Hypothalamus (tissue), 51 donors: ENCODE measurements at regions not wholly inside any gene's neighbourhood (a gene's known extent, or its start where the extent isn't known, plus 50 kb on each side); places are given as distances from the start of the nearest gene placed in this dataset.

Experiments used
- DNase-seq, 51 donors: peaks; one replicate each; lab custom pipeline; 2025; lab: John Stamatoyannopoulos, UW

DNA sequence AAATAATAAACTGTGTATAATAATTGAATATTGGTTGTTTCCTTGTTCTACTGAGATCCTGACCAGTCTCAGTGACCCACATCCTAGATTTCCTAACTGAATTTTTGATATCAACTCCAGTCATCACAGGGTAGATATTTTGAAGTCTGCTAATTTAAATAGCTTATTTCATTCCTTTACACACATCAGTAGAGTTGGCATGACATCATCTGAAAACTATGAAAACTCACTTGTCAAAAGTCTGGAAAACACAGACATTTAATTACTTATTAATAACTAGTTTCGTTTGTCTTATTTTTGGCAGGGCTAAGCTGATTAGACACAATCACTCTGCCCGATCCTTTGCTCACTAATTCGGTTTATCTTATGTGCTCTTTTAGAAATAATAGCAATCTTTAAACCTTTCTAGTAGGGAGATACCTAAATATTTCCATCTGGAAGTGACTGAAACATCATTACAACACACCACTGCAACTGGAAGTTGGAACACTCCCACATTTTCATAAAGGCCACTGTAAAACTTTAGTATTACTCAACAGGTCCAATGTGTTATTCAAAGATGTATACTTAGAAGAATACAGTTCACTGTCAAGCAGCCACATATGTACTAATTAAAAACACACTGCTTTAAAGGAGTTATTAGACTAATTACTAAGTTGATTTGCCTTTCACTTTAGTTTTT, 198.4 kb upstream of the ZNF717 start:
- no peak for DNase-seq

DNA sequence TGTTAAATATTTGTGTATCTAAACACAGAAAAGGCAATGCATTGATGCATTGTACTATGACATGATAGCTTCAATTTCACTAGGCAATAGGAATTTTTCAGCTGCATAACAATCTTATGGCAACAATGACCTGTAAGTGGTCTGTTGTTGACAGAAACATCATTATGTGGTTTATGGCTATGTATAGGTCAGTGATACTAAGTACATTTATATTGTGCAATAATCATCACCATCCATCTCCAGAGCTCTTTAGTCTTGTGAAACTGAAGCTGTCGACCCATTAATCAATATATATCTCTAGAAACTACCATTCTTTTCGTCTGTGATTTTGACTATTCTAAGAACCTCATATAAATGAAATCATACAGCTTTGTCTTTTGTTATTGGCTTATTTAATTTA, 200.1 kb upstream of the ZNF717 start:
- DNase-seq: no peak

DNA sequence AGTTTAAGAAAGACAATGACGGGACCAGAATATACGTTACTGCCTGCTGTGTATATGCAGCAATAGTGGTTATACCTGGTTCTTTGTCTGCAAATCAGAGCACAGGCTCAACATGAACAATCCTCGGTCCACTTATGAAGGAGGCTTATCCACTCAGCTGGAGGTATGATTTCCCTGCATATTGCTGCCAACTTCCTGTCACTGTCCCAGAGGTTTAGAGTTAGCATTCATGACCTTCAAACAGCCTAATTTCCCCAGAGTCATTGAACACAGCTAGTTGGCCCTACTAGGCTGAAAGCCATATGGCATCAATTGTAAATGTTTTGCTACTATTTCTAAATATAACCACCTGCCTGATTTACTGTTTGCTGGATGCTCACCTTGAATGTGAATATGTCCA, 224.9 kb upstream of the ZNF717 start:
- no peak for DNase-seq

DNA sequence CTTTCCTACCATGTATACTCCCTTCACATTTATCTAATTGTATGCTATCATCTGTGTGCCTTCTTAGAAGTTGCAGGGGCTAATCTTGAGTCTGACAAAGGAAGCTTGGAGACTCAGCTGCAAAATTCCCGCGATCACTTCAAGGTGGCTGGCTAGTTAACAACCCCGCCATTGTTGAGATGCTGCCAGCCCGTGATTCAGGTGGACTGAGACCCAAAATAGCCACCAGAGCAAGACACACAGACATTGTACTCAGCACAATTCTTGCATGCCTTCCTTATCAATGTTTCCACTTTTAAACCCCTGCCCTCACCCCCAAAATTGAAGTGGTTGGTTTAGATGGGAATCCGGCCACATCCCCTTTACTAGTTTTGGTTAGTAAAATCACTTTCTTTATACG, 225.8 kb upstream of the ZNF717 start:
- DNase-seq: no peak

DNA sequence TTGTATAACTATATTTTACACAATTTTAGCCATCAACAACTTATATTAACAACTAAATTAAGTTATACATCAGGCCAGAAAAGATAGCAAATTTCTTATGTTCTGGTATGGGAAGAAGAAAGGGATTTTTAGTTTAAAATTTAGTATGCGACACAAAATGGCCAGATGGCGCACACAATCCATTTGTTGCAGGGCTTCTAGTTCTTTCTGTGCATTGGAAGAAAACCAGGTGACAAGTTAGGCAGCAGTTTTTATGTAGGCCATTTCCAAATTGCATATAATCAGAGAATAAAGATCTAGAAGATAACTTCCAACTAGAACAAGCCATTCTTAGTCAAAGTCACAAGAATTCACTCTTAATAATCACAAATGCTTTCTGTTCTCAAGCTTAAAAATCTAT, 230.1 kb upstream of the ZNF717 start:
- no peak for DNase-seq

DNA sequence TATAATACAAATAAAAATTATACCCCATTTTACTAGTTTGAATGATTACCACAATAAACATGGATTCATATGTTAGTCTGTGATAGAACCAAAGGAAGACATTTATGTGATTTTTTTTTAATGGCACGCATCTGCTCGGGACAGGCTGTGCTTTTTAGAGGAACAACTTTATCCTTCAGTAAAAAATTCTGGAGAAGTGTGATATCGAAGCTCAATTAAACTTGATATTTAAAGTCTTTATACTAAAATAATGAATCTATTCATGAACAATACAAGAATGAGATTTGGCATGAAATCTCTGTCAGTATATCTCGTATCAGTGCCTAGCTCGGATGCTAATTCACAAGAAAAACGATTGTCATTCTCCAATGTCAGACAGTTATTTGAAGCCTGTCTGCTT, 230.8 kb upstream of the ZNF717 start:
- no peak for DNase-seq

DNA sequence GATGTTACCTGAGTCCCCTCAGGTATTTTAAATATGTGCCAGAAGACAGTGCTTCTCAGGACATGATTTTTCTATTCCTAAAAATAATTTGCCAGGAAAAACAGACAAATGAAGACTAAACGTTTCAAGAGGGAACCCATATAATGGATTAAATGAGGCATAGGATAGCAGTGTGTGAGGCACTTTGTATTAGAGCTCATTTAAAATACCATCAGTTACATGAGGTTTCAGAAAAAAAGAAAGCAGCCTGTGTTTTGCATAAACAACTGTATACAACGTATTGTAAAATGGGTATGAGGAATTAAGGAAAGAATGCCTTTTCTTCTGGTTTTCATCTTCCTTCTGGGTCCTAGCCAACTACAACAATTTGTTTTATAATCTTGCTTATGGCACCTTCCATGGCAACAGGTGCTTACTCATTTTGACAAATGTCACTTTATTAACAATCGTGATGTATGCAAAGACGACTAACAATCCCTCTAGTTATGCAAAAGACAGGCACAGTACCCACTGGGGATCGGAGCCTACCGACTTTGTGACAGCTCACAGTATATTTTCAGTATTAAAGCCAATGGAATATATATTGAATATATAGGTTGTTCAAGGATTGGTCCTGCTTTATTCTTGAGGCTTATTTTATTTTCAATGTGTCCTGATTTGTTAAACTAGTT, 231.6 kb upstream of the ZNF717 start:
- no peak for DNase-seq

DNA sequence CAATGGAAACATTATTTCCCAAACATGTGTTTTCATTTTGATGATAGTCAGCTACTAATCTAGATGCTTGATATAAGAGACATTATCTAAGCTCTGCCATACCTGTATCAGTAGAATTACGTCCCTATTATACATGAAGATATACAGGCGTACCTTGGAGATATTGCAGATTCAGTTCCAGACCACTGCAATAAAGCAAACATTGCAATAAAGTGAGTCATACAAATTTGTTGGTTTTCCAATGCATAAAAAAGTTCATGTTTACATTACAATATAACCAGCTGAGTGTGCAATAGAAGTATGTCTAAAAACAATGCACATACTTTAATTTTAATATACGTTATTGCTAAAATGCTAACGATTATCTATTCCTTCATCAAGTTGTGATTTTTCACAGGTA, 236.0 kb upstream of the ZNF717 start:
- no peak for DNase-seq

DNA sequence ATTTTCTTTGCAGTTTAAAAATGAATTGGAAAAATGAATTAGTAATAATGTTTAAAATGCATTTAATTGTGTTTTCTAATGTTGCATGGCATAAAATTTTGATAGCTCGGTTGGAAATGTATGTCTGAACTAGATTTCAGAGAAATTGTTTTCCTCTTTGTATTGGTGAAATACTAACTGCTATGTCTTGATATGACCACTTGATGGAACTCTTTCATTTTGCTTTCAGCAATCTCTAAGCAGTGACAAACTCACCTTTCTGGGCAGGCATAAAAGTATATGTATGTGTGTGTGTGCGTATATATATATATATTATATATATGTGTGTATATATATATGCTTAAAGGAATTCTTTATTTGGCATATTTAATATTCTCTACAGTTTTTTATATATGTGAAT, 239.3 kb upstream of the ZNF717 start:
- DNase-seq: no peak

DNA sequence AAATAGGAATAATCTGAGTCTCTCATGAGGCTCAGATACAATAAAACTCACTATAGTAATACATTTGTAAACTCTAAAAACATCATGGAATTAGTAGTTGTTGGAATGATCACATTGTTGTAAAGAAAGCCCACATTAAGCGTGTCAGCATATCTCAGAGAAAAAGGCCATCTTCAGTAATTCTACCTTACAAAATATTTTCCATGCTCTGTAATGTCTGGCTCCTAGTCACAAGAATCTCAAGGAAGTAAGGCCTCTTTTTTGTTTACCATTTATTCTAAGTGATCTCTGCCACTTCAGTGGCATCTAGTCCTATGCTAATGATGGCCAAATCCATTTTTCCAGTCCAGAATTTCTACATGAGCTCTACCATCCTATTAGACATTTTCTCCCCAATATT, 240.2 kb upstream of the ZNF717 start:
- no peak for DNase-seq

DNA sequence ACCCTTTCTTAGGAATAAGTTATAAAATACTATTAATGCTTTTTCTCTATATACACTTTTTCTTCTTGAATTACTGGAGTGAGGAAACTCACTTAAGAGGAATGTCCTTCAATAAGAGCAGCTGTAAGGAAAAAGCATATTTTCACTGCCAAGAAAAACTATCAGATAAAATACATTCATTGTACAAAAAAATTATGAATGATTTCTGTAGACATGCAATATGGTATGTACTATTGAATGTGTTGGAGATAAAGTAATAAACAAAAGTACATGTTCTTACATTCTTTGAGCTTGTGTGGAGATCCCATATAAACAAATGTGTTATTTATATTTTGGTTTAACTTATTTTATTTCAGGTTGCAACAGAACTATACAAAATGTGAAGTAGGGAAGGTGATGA, 241.0 kb upstream of the ZNF717 start:
- no peak for DNase-seq

DNA sequence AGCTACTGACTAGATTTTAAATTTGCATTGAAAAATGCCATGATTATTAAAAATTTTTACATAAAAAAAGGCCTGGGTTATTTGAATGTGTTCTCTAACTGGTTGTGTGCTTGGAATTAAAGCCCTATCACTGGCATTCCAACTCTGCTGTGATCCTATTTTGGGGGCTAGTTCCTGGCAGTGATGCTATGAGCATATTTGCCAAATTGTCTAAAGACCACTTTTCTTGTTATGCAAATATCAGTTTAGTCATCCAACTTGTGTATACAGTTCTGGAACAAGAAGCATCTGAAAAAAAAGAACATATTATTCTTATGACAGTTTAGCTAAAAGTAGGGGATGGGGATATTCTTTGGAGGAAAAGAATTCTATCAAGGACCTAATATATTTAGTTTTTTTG, 243.4 kb upstream of the ZNF717 start:
- no peak for DNase-seq

DNA sequence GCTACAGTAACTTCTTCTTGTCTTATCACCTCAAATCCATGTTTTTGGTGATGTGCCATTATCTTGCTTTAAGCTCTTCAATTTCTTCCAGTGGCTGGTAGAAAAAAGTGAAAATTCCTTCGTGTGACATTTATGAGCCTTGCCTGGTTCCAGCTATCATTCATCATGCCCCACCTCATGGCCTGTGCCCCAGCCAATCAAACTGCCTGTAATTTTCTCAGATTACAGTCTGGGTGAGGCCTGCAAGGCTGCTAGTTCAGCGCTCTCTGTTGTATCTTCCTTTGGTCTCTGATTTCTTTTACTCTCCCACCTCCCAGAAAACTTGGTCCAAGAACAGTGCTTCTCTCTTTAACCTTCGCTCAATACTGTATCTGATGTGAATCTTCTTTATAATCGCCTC, 249.3 kb upstream of the ZNF717 start:
- DNase-seq: no peak

DNA sequence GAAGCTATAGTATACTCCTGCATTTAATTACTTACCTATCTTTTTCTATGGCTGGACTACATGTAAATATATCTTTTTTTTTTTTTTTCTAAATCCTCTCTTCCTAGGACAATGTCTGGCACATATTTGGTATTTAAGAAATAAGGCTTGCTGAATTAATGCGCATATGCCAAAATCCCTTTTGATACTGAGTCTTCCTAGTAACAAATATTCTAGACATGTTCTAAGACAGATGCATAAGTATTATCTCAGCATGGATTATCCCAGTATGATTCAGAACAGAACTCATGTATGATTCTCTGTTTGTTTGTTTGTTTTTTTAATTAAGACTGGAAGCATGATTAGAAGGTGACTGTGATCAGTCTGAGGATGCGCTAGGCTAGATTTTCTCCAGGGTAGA, 249.8 kb upstream of the ZNF717 start:
- DNase-seq: no peak

DNA sequence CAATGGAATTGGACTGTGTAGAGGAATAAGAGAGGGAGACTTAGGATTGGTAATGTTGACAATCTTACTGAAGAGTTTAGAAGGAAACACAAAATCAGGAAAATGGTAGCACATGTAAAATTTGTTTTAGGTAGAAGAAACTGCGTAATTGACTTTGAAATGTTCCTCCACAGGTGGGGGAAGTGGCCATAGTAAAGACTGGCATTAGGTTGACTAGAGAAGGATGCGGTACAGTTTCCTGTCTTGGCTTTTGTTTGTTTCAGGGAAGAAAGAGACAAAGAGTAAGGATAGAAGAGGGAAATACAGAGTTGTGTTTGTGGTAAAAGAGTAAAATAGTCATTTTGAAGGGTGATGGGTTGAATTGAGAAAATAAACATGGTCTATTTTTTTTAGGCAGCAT, 253.6 kb upstream of the ZNF717 start:
- no peak for DNase-seq

DNA sequence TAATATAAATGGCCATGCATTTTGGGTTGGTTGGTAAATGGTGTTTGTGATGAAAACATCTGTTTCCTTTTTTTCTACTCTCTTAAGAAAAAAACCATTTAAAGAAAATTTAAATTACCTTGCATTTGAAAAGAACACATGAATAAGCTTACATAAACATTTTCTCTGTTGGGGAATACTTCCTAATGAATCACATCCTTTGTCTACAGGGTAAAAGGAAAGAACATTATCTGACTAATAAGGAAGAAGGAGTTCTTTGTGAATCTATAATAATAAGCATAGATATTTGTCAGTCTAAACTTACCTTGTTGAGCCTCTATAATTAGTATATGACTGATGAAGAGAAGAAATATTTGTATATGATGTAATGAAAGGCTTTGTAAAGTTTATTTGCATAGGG, 254.1 kb upstream of the ZNF717 start:
- DNase-seq: no peak

DNA sequence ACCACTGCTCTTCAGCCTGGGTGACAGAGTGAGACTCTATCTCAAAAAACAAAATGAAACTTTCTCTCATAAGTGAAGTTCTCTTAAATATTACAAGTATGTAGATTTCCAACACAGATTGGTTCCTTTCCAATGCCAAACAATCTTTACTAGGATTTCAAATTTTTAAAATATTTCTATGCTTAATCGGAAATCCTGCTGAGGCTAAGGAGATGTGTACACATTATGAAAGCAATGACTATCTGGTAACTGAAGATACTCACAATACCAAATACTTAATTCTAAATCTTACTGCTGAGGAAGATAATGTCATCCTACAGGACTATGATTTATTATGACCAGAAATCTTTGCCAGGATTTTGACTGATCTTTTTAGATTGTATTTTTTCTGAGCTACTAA, 255.6 kb upstream of the ZNF717 start:
- no peak for DNase-seq

DNA sequence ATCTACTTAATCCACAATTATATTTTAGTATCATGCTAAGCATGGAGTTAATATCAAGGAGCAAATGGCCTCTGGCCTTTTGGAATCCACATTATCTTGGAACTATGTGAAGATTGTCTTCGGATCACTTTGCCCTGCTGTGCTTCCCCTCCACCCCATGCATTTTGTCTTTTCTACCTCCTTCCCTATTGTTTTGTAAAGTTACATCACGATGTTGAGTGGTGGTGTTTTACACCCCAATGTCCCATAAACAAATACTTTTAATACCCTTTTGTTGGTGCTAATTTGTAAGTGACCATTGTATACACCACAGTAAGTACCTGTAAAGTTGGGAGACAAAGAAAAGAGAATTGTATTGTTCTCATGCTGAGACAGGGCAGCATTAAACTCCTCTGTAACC, 258.4 kb upstream of the ZNF717 start:
- no peak for DNase-seq

DNA sequence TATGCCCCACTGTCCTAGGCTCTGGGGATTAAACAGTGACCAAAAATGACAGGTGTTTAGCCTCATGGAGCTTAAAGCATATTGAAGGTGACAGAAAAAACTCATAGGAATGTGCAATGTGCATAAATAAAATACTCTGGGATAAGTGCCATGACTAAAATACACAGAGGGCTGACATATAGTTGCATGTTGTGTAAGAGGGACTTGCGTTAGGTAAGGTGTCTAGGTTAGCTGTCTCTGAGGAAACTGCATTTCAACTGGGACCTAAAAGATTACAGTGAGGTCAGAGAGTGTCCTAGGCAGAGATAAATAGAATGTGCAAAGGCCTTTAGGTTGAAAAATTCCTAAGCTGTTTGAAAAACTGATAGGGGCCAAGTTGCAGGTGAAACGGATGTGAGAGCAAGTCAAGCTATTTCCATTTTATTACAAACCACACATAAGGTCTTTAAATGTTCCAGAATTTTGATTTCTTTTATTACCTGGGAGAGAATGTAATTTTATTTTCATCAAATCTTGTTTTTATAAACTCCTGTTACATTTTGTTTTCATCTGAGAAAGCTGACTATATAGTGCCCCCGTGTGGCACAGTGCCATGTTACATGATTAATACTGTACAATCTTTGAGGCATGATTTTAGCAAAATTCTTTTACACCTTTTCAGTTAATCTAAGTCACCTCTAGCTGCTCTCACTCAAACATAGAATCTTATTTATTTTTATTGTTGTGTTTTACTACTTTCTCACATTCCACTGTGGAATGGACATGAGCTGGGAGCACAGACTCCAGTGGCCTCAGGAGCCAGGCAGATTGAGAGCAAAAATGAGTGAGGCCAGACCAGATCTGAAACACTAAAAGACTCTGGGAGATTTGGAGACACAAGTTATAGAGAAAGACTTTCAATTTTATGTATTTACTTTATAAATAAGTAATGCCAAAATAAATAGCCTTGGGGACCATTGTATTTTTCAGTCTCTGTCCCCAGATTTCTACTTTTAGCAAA, 259.6 kb upstream of the ZNF717 start:
- DNase-seq: peak in 13 of 51 donors; percentile 1 to 38 (median 17)

DNA sequence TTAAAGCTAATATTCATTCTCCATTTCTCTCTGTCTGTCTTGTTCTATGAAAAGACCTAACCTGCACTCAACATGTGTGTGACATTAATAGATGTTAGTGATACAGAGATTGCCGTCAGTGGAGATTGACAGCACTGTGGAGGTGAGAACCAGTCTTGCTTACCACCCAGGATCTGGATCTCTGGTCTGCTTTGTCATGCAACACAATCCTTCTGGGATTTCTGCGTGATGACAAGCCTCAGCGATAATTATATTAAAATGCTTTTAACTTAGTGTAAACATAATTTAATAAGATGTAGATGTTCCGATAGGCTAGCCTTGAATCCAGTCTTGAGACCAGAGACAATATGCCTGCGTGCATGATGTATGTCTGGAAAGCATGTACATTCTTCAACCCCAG, 262.0 kb upstream of the ZNF717 start:
- no peak for DNase-seq

DNA sequence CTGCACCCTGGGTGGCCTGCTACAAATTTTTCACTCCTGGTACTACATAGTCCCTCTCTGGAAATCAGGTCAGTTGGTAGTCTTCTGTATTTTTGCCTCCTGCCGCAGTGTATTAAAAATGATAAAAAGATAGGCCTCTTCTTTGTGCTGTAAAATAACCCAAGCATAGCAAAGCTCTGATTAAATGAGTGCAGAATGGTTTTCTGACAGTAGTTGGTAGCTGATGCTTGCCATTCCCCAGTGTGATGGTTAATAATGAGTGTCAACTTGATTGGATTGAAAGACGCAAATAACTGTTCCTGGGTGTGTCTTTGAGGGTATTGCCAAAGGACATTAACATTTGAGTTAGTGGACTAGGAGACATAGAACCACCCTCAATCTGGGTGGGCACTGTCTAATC, 264.4 kb upstream of the ZNF717 start:
- no peak for DNase-seq

DNA sequence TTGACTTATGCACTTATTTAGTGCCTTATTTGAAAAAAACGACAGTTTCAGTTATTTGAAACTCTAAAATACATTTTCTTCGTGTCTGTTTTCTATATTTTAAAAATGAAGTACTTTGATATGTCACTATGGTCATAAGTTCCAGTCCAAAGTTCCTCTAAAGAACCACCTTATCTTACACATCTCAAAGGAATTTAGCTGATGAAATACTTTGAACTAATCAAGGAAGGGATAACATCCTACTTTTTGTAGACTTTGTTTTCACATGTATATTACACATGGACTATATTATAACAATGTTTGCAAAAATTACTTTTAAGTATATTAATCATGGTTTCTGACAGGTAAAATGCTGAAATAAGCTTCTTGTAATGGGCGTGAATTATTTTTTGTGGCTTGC, 265.8 kb upstream of the ZNF717 start:
- DNase-seq: no peak
